ENCODE measurements at regions not wholly inside any gene's neighbourhood (a gene's known extent, or its start where the extent isn't known, plus 50 kb on each side); places are given as distances from the start of the nearest gene placed in this dataset.

DNA sequence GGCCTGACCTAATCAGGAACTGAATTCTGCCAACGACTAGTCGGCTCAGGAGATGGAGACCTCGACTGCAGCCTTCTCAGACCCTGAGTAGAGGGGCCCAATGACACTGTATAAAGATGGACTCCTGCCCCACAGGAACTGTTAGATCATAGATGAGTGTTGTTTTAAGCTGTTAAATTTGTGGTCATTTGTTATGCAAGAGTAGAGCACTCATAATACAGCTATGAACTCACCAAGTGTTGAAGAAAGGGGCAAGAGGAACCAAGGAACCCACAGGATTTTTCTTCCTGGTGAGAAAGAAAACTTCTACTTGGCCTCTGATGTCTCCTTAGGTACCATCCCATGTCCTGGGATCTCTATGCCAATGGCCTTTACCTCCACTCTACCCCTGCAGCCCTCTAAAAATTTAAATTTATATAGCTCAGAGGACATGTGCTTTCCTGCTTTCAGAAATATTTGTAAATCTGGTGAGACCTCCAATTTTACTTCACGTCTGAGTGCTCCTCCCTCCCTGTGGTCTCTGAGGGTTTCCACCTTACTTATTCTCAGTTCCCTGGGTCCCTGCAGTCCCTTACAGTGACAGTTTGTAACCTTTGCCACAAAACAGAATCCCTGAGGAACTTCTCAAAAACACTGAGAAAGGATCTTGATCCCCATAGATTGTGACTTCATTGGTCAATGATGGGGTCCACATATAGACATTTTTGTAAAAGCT, 256.3 kb upstream of the ARHGAP20 start:
- TF ChIP-seq CTCF (IDR thresholded peaks at IDR 0.05; ENCODE audit: low read depth, low read length) = no peak

DNA sequence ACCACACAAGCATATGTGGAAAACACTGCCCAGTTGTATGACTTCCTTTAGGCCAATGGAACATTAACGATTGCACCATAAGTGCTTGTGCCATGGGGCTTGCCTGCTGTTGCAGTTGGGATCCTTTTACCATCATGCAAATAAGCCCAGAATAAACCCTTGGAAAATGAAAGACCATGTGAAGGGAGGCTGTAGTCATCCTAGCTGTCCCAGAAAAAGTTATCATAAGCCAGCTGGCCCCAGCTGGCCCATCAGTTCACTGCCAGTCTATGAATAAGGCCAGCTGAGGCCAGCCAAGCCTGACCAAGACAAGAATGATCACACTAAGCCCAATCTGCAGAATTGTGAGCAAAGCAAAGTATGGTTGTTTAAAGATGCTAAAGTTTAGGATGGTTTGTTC, 253.9 kb upstream of the ARHGAP20 start:
- TF ChIP-seq CTCF (IDR thresholded peaks at IDR 0.05; ENCODE audit: low read depth, low read length) = no peak
- H3K27me3 ChIP-seq (ENCODE audit: insufficient read depth, low read depth, severe bottlenecking) = no peaks in the 10 kb centered on the region
- no peaks in the 10 kb centered on the region for H3K36me3 ChIP-seq
- no peaks in the 10 kb centered on the region for H3K9me3 ChIP-seq (ENCODE audit: severe bottlenecking)
- no peak for DNase-seq
- H3K4me3 ChIP-seq (ENCODE audit: low read depth, low read length) = no peak overlapping the region
- no peak overlapping the region for H3K27ac ChIP-seq

More for the DNA sequence above, 256.3 kb upstream of the ARHGAP20 start:
- Histone ChIP-seq H3K9me3 (ENCODE audit: severe bottlenecking) (no peaks in the 10 kb centered on the region), H3K4me3 (ENCODE audit: low read depth, low read length) (no peak overlapping the region), H3K27me3 (ENCODE audit: insufficient read depth, low read depth, severe bottlenecking) (no peaks in the 10 kb centered on the region), H3K36me3 (no peaks in the 10 kb centered on the region), H3K27ac (no peak overlapping the region)
- no peak for DNase-seq

DNA sequence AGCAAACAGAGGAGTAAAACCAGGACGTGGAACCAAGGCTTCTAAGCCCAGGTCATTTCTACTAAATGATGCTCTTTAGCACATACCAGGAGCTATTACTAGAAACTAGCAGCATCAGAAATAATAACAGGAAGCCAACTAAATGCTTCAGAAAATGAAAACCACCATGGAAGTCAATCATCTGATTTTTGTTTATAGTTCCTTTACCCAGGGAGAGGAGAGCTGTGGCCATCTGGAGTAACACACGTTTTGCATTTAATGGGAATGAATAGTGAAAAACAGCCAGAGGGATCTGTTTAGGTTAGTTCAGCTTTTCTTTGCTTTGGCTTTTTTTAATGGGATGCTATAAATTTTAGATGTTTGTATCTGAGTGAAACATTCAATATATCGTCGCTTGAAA, 250.7 kb upstream of the ARHGAP20 start:
- no peaks in the 10 kb centered on the region for H3K36me3 ChIP-seq
- H3K9me3 ChIP-seq (ENCODE audit: severe bottlenecking) = no peaks in the 10 kb centered on the region
- H3K27ac ChIP-seq = no peak overlapping the region
- H3K27me3 ChIP-seq (ENCODE audit: insufficient read depth, low read depth, severe bottlenecking) = no peaks in the 10 kb centered on the region
- TF ChIP-seq CTCF (IDR thresholded peaks at IDR 0.05; ENCODE audit: low read depth, low read length) = no peak
- no peak for DNase-seq
- H3K4me3 ChIP-seq (ENCODE audit: low read depth, low read length) = no peak overlapping the region

GRCh38 chr11:110960167-110960566, 247.9 kb upstream of the ARHGAP20 start:
- H3K27me3 ChIP-seq (ENCODE audit: insufficient read depth, low read depth, severe bottlenecking) = no peaks in the 10 kb centered on the region
- H3K27ac ChIP-seq = no peak overlapping the region
- no peaks in the 10 kb centered on the region for H3K9me3 ChIP-seq (ENCODE audit: severe bottlenecking)
- DNase-seq = no peak
- TF ChIP-seq CTCF (IDR thresholded peaks at IDR 0.05; ENCODE audit: low read depth, low read length) = no peak
- H3K4me3 ChIP-seq (ENCODE audit: low read depth, low read length) = no peak overlapping the region
- H3K36me3 ChIP-seq = no peaks in the 10 kb centered on the region

GRCh38 chr11:110958216-110958615, 246.0 kb upstream of the ARHGAP20 start:
- TF ChIP-seq CTCF (IDR thresholded peaks at IDR 0.05; ENCODE audit: low read depth, low read length) = no peak
- Histone ChIP-seq H3K4me3 (ENCODE audit: low read depth, low read length) (no peak overlapping the region), H3K27ac (no peak overlapping the region), H3K36me3 (no peaks in the 10 kb centered on the region), H3K9me3 (ENCODE audit: severe bottlenecking) (no peaks in the 10 kb centered on the region), H3K27me3 (ENCODE audit: insufficient read depth, low read depth, severe bottlenecking) (no peaks in the 10 kb centered on the region)
- DNase-seq = no peak

- no peak overlapping the region for H3K27ac ChIP-seq
- no peak for TF ChIP-seq CTCF (IDR thresholded peaks at IDR 0.05; ENCODE audit: low read depth, low read length)
- DNase-seq = no peak
- no peaks in the 10 kb centered on the region for H3K36me3 ChIP-seq
- H3K9me3 ChIP-seq (ENCODE audit: severe bottlenecking) = no peaks in the 10 kb centered on the region
- no peaks in the 10 kb centered on the region for H3K27me3 ChIP-seq (ENCODE audit: insufficient read depth, low read depth, severe bottlenecking)
- H3K4me3 ChIP-seq (ENCODE audit: low read depth, low read length) = no peak overlapping the region
Measured at GRCh38 chr11:110955776-110956175, 243.5 kb upstream of the ARHGAP20 start.
